Loucy (cell line): ENCODE measurements at regions not wholly inside any gene's neighbourhood (a gene's known extent, or its start where the extent isn't known, plus 50 kb on each side); places are given as distances from the start of the nearest gene placed in this dataset.

ENCODE experiments used
- EZH2phosphoT487 ChIP-seq: fragments of 200-600 bp; IDR thresholded peaks from 2 replicates; pipeline ENCODE4 v1.6.1; 2018; ENCODE audit warnings: antibody characterized with exemption, mild to moderate bottlenecking, moderate library complexity, borderline replicate concordance
- TF ChIP-seq, protein P1 (sequence below): fragments of 200-600 bp; sonication (generic); conservative IDR thresholded peaks from 2 replicates; pipeline ENCODE4 v1.5.1; 2014; ENCODE audit warnings: mild to moderate bottlenecking, antibody characterized with exemption, low read length

DNA sequence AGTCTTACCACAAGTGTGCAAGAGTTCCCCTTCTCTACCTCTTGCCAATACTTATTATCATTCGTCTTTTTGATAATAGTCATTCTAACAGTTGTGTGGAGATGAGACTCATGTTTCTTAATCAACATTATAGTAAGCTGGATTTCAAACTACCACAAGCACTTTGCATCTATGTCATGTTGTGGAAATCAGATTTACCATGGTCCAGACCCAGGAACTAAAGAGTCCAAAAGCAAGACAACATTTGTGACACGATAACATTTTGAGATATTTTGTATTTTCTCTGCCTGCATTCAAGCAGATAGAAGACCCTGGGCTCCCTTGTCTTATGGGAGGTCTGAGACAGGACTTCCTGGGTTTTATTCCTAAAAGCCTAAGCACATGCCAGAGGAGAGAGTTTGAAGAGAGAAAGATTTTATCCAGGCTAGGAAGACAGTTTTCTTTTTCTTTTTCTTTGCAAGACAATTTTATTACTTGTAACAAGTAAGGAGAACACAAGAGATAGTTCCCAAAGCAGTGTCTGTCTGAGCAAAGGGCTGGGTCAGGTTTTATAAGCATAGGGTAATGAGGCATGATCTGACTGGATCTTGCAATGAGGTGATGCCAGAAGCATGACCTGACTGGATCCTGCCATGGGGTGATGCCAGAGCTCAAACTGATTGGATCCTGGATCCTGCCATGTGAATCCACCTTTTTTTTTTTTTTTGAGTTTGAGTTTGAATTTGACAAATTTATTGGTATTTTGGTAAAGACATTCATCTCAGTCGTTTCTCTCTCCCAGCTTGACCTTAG, 180.5 kb upstream of the HMGA2 start:
- no peak for TF ChIP-seq EZH2phosphoT487
- TF ChIP-seq, protein P1, sequence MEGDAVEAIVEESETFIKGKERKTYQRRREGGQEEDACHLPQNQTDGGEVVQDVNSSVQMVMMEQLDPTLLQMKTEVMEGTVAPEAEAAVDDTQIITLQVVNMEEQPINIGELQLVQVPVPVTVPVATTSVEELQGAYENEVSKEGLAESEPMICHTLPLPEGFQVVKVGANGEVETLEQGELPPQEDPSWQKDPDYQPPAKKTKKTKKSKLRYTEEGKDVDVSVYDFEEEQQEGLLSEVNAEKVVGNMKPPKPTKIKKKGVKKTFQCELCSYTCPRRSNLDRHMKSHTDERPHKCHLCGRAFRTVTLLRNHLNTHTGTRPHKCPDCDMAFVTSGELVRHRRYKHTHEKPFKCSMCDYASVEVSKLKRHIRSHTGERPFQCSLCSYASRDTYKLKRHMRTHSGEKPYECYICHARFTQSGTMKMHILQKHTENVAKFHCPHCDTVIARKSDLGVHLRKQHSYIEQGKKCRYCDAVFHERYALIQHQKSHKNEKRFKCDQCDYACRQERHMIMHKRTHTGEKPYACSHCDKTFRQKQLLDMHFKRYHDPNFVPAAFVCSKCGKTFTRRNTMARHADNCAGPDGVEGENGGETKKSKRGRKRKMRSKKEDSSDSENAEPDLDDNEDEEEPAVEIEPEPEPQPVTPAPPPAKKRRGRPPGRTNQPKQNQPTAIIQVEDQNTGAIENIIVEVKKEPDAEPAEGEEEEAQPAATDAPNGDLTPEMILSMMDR: no peak
